MM.1S (cell line): ENCODE measurements at regions not wholly inside any gene's neighbourhood (a gene's known extent, or its start where the extent isn't known, plus 50 kb on each side); places are given as distances from the start of the nearest gene placed in this dataset.

Experiments used
- CTCF ChIP-seq: fragments of 300-600 bp; sonication (generic); IDR thresholded peaks from 2 replicates; pipeline ENCODE4 v1.5.1; 2016; ENCODE audit warnings: antibody characterized with exemption, low read length, mixed read lengths
- EZH2phosphoT487 ChIP-seq: fragments of 300-600 bp; sonication (generic); IDR thresholded peaks from 2 replicates; pipeline ENCODE4 v1.6.1; 2018; ENCODE audit warnings: antibody characterized with exemption, low read length

DNA sequence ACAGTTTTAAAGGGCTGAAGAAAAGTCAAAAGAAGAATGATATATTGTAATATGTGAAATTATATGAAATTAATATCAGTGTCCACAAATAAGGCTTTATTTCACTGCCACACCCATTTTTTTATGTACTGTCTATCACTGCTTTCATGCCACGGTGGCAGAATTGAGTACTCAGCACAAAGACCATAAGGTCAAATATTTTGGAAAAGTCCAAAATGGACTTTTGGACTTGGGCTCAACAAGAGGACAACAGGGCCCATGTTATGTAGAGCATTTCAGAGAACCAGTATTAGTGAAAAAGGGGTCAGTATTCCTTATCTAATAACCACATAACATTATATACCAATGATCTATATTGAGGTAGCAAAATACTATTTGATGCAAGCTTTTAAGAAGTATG, 427.2 kb downstream of the EPHA4 start:
- no peak for TF ChIP-seq EZH2phosphoT487
- no peak for TF ChIP-seq CTCF
